Osteoblast (primary cell): ENCODE measurements at regions not wholly inside any gene's neighbourhood (a gene's known extent, or its start where the extent isn't known, plus 50 kb on each side); places are given as distances from the start of the nearest gene placed in this dataset.

Experiments
- DNase-seq: peaks from one replicate; pipeline ENCODE4 v3.0.0; 2011; ENCODE audit warnings: low spot score, mixed read lengths; ENCODE audit not compliant: insufficient read length; ENCODE audit errors: missing footprints
- H2AFZ ChIP-seq: 2 replicates; pipeline ENCODE4 v1.6.0; 2011; ENCODE audit warnings: mild to moderate bottlenecking, low read length
- H3K27ac ChIP-seq: 2 replicates; pipeline ENCODE4 v1.5.1; 2011; ENCODE audit warnings: mild to moderate bottlenecking, low read depth, low read length, moderate library complexity
- H3K27me3 ChIP-seq: 2 replicates; pipeline ENCODE4 v1.6.0; 2012; ENCODE audit warnings: mild to moderate bottlenecking, control low read depth, inconsistent platforms, low read length, moderate library complexity; ENCODE audit not compliant: insufficient read depth
- H3K36me3 ChIP-seq: 2 replicates; pipeline ENCODE4 v1.5.1; 2011; ENCODE audit warnings: mild to moderate bottlenecking, low read length, control low read depth, moderate library complexity; ENCODE audit not compliant: insufficient read depth
- H3K4me1 ChIP-seq: 2 replicates; pipeline ENCODE4 v1.5.1; 2011; ENCODE audit warnings: mild to moderate bottlenecking, low read length, control low read depth, moderate library complexity; ENCODE audit not compliant: insufficient read depth
- H3K4me2 ChIP-seq: 2 replicates; pipeline ENCODE4 v1.6.0; 2011; ENCODE audit warnings: mild to moderate bottlenecking, low read length; ENCODE audit not compliant: insufficient read depth
- H3K4me3 ChIP-seq: fragments of 200-600 bp; sonication (generic); 3 replicates; pipeline ENCODE4 v1.5.1; 2012; ENCODE audit warnings: mild to moderate bottlenecking, low read length, inconsistent platforms; ENCODE audit not compliant: insufficient read depth
- H3K79me2 ChIP-seq: 2 replicates; pipeline ENCODE4 v1.6.0; 2012; ENCODE audit warnings: mild to moderate bottlenecking, low read length, control low read depth, inconsistent platforms; ENCODE audit not compliant: insufficient read depth
- H3K9me3 ChIP-seq: 2 replicates; pipeline ENCODE4 v1.5.1; 2011; ENCODE audit warnings: low read depth, low read length, control low read depth
- H4K20me1 ChIP-seq: 2 replicates; pipeline ENCODE4 v1.6.0; 2012; ENCODE audit warnings: mild to moderate bottlenecking, low read length, control low read depth; ENCODE audit not compliant: insufficient read depth
- CTCF ChIP-seq: IDR thresholded peaks from 2 replicates; pipeline ENCODE4 v1.5.1; 2011; ENCODE audit warnings: mild to moderate bottlenecking, low read depth, low read length, moderate library complexity; ENCODE audit errors: extremely low read depth

- no peak overlapping the region for H2AFZ ChIP-seq
- no peaks in the 10 kb centered on the region for H4K20me1 ChIP-seq
- peaks cover 20% of the 10 kb centered on the region for H3K27me3 ChIP-seq
- H3K4me1 ChIP-seq = no peaks in the 10 kb centered on the region
- H3K79me2 ChIP-seq = no peaks in the 10 kb centered on the region
- H3K4me3 ChIP-seq = no peak overlapping the region
- no peak overlapping the region for H3K4me2 ChIP-seq
- no peak for TF ChIP-seq CTCF
- no peak for DNase-seq
- no peak overlapping the region for H3K27ac ChIP-seq
- H3K36me3 ChIP-seq = no peaks in the 10 kb centered on the region
- H3K9me3 ChIP-seq = no peaks in the 10 kb centered on the region
Observed at GRCh38 chrX:39836802-39837420, 260.8 kb downstream of the BCOR start.

GRCh38 chrX:39837688-39838087 is 260.1 kb downstream of the BCOR start:
- TF ChIP-seq CTCF = no peak

GRCh38 chrX:39839371-39839770 is 258.4 kb downstream of the BCOR start:
- Histone ChIP-seq H3K9me3 (no peaks in the 10 kb centered on the region), H3K27ac (no peak overlapping the region), H3K4me1 (no peaks in the 10 kb centered on the region), H2AFZ (no peak overlapping the region), H4K20me1 (no peaks in the 10 kb centered on the region), H3K36me3 (no peaks in the 10 kb centered on the region), H3K4me2 (no peak overlapping the region), H3K79me2 (no peaks in the 10 kb centered on the region), H3K27me3 (peaks cover 20% of the 10 kb centered on the region), H3K4me3 (no peak overlapping the region)
- no peak for TF ChIP-seq CTCF
- DNase-seq = no peak

More at GRCh38 chrX:39837688-39838087, 260.1 kb downstream of the BCOR start:
- Histone ChIP-seq H3K4me1 (no peaks in the 10 kb centered on the region), H4K20me1 (no peaks in the 10 kb centered on the region), H3K4me3 (no peak overlapping the region), H3K36me3 (no peaks in the 10 kb centered on the region), H3K27ac (no peak overlapping the region), H3K4me2 (no peak overlapping the region), H3K79me2 (no peaks in the 10 kb centered on the region), H3K9me3 (no peaks in the 10 kb centered on the region), H3K27me3 (peaks cover 20% of the 10 kb centered on the region), H2AFZ (no peak overlapping the region)
- DNase-seq = no peak

- Histone ChIP-seq H3K4me3 (no peak overlapping the region), H3K27me3 (peaks cover 20% of the 10 kb centered on the region), H2AFZ (no peak overlapping the region), H3K36me3 (no peaks in the 10 kb centered on the region), H3K79me2 (no peaks in the 10 kb centered on the region), H3K4me2 (no peak overlapping the region), H4K20me1 (no peaks in the 10 kb centered on the region), H3K4me1 (no peaks in the 10 kb centered on the region), H3K27ac (no peak overlapping the region), H3K9me3 (no peaks in the 10 kb centered on the region)
- no peak for TF ChIP-seq CTCF
- DNase-seq = no peak
Observed at GRCh38 chrX:39840133-39840532, 257.6 kb downstream of the BCOR start.
